ENCODE measurements at regions not wholly inside any gene's neighbourhood (a gene's known extent, or its start where the extent isn't known, plus 50 kb on each side); places are given as distances from the start of the nearest gene placed in this dataset.

- TF ChIP-seq CTCF (conservative IDR thresholded peaks at IDR 0.05; ENCODE audit: control insufficient read depth, insufficient read depth, low read depth, low read length) = no peak
- no peak overlapping the region for H3K4me3 ChIP-seq (ENCODE audit: control insufficient read depth, low read depth, low read length)
- DNase-seq (ENCODE audit: low read depth) = peak; percentile 78
Measured at GRCh38 chr3:117788061-117788460, 1078.5 kb downstream of the TUSC7 start.

- no peak overlapping the region for H3K4me3 ChIP-seq (ENCODE audit: control insufficient read depth, low read depth, low read length)
- no peak for TF ChIP-seq CTCF (conservative IDR thresholded peaks at IDR 0.05; ENCODE audit: control insufficient read depth, insufficient read depth, low read depth, low read length)
- DNase-seq (ENCODE audit: low read depth) = peak; percentile 3
Measured at GRCh38 chr3:117788506-117788905, 1078.9 kb downstream of the TUSC7 start.

- peak; percentile 3 for DNase-seq (ENCODE audit: low read depth)
- H3K4me3 ChIP-seq (ENCODE audit: control insufficient read depth, low read depth, low read length) = no peak overlapping the region
- no peak for TF ChIP-seq CTCF (conservative IDR thresholded peaks at IDR 0.05; ENCODE audit: control insufficient read depth, insufficient read depth, low read depth, low read length)
Measured at GRCh38 chr3:117790235-117790987, 1080.8 kb downstream of the TUSC7 start.

GRCh38 chr3:117793622-117794265, 1084.2 kb downstream of the TUSC7 start:
- DNase-seq (ENCODE audit: low read depth) = peak; percentile 4
- no peak overlapping the region for H3K4me3 ChIP-seq (ENCODE audit: control insufficient read depth, low read depth, low read length)
- no peak for TF ChIP-seq CTCF (conservative IDR thresholded peaks at IDR 0.05; ENCODE audit: control insufficient read depth, insufficient read depth, low read depth, low read length)

- no peak for TF ChIP-seq CTCF (conservative IDR thresholded peaks at IDR 0.05; ENCODE audit: control insufficient read depth, insufficient read depth, low read depth, low read length)
- DNase-seq (ENCODE audit: low read depth) = no peak
- no peak overlapping the region for H3K4me3 ChIP-seq (ENCODE audit: control insufficient read depth, low read depth, low read length)
Measured at GRCh38 chr3:117798221-117798620, 1088.6 kb downstream of the TUSC7 start.

- no peak for TF ChIP-seq CTCF (conservative IDR thresholded peaks at IDR 0.05; ENCODE audit: control insufficient read depth, insufficient read depth, low read depth, low read length)
- no peak overlapping the region for H3K4me3 ChIP-seq (ENCODE audit: control insufficient read depth, low read depth, low read length)
- no peak for DNase-seq (ENCODE audit: low read depth)
Measured at GRCh38 chr3:117798687-117799386, 1089.3 kb downstream of the TUSC7 start.

All from fibroblast of mammary gland (primary cell).